ENCODE measurements at regions not wholly inside any gene's neighbourhood (a gene's known extent, or its start where the extent isn't known, plus 50 kb on each side); places are given as distances from the start of the nearest gene placed in this dataset.
"Not testable (repeated sequence)": the region's sequence is repeated elsewhere in the genome, so short reads cannot be mapped to it uniquely, and the experiment has no call there.

- no peak for DNase-seq
Measured at GRCh38 chr7:1344981-1345701, 112.5 kb downstream of the UNCX start.

DNA sequence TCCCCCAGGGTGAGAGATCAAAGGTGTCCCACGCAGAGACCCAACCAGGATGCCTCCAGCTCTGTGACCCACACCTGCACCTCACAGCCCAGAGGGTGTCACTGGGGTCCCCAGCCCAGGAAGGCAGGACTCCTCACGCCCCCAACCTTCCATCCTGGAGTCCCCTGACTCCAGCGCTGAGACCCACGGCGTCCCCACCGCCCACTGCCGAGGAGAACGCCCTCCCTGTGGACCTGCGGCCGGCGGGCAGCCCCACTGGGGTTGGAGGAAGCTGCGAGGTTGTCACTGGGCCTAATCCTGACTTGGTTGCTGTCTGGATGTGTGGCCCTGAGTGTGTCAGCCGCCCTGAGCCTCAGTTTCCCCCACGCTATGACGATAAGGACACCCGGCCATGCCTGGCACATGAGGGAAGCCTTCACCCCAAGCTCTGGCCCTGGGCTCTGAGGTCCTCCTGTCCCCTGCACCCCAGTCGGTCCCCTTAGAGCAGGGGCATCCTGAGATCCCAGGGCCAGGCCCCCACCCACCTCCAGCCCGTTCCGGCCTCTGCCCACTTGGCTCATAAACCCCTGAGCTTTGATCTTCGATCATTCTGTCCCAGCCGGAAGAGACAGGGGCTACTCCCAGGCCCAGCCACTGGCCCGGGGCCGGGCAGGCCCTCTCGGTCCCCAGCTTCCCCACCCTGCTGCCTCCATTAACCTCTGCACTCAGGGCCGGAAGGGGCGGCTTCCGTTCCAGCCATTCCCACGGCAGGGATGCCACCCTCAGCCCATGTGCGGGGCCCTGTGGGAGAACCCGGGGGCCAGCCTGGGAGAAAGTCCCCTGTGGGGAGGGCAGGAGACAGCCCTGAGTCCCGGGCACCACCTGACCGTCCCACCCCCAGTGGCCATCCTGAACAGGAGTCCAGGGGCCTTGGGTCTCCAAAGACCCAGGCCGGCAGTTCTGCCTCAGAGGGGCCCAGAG, 113.2 kb downstream of the MICALL2 start:
- no peak for DNase-seq

DNA sequence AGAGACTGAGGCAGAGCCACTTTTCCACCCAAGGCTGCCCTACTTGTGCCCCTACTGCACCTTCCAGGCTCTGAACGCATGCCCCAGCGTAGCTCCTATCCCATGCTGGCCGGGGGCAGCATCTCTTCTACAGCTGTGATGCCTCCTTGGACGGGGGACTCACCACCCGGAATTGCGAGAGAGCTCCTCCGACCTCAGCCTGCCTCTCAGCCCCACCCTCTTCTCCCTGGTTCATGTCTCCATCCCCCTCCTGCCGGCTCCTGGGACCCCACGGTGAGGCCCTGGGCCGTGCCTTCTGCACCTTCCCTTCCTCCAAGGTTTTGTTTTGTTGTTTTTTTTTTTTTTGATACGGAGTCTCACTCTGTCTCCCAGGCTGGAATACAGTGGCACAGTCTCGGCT, 112.4 kb downstream of the MICALL2 start:
- DNase-seq, result no peak

DNA sequence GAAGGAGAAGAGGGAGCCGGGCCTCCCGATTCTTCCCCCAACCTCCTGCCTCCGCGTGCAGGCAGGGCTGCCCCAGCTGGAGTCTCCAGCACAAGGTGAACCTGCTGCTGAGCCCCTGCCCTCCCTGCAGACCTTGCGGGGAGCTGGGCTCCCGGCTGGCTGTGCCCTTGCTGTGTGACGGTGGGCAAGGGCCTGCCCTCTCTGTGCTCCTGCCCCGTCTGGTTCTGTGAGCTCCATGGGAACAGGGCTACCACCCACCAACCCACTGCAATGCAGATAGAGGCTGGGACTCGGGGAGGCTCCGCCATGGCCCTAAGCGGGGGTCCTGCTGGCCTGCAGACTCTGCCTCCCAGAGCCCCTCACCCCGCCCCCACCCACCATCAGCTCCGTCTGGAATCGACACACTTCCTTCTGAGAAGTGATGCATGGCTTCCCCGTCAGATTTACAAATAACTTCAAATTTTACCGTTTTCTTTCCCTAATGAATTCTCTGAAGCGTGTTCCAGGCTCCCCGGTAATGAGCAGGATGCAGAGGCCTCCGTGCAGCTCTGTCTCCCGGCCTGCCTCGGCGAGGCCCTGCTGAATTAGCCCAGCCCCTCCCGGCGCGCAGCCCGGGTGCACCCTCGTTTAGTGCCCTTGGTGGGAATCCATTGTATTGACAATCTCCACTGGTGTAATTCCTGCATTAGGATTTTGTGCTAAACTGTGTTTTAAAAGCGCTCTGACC, 111.0 kb downstream of the MICALL2 start:
- DNase-seq, result no peak

DNA sequence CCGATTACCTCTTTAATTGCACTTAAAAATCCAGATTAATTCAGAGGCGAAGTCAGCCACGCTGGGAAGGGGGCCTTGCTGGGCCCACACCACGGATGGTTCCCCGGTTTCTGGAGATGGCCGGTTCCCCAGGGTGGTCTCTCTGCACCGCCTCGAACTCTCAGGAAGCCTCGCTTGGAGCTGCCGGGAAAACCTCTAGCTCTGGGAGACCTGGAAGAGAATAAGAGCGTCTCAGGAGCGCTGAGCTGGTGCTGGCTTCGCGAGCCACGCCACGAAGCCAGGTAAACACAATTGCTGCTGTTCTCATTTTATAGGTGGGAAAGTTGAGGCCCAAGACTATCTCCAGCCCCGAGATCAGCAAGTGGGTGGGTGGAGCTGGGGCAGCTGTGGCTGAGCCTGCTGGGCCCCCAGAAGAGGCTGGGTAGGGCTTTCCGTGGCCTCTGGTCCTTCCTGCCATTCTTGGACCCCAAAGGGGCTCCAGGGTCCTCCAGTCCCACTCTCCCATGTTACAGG, 110.4 kb downstream of the MICALL2 start:
- DNase-seq, result no peak

DNA sequence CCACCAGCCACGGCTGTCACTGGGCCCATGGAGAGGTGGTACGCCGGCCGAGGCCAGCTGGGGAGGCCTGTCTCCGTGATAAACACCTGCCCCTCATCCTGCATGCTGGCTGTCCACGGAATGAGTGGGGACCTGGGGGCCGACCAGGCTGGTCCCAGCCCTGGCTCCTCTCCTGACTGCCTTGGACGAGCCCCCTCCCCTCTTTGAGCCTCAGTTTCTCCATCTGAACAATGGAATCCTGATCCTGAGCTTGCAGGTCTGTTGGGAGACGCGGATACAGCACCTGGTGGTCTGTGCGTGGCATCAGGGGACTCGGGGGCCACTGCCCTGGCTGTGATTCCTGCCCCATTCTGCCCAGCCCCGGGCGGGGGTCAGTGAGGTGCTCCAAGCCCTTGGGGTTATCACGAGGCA, 109.9 kb downstream of the MICALL2 start:
- DNase-seq, result no peak

- no peak for DNase-seq
Measured at GRCh38 chr7:1351881-1352625, 107.2 kb downstream of the MICALL2 start.

GRCh38 chr7:1352656-1353271, 106.5 kb downstream of the MICALL2 start:
- DNase-seq, result no peak

- no peak for DNase-seq
Measured at GRCh38 chr7:1354661-1355567, 104.4 kb downstream of the MICALL2 start.

DNA sequence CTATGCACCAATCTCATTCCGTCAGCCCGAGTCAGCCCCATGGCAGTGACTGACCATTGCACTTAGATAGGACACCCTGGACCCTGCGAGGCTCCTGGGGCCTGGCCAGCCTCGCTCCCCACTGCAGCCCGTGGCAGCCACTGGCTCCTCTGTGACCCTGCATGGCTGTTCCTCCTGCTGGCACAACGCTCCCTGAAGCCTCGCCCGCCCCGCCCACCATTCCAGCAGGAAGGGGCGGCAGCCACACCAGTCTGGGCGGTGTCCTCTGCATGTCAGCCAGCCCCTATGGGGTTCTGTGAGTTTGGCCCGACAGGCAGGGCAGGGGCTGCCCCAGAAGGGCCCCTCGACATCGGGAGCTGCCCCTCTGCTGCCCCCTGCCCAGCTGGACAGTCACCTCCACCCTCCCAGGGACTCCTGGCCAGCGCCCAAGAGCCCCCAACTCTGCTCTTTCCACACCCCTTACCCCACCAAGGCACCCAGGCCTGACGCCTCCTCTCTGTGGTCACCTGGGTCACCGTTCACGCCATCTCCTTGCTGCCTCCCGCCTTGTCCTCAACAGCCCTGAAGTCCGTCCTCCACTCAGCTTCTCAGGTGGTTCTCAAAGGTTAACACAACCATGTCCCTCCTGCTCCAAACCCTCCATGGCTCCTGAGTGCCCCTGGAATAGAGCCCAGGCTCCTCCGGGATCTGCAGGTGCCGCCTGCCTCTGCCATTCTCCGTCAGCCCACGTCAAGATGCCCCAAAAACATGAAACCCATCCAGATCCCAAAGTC, 103.5 kb downstream of the MICALL2 start:
- DNase-seq, result no peak

- not testable (repeated sequence) for DNase-seq
Measured at GRCh38 chr7:1356853-1357252, 102.4 kb downstream of the MICALL2 start.

DNA sequence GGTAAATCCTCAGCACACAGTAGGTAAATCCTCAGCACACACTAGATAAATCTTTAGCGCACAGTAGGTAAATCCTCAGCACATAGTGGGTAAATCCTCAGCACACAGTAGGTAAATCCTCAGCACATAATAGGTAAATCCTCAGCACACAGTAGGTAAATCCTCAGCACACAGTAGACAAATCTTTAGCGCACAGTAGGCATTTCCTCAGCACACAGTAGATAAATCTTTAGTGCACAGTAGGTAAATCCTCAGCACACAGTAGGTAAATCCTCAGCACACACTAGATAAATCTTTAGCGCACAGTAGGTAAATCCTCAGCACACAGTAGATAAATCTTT, 102.0 kb downstream of the MICALL2 start:
- DNase-seq, result not testable (repeated sequence)

DNA sequence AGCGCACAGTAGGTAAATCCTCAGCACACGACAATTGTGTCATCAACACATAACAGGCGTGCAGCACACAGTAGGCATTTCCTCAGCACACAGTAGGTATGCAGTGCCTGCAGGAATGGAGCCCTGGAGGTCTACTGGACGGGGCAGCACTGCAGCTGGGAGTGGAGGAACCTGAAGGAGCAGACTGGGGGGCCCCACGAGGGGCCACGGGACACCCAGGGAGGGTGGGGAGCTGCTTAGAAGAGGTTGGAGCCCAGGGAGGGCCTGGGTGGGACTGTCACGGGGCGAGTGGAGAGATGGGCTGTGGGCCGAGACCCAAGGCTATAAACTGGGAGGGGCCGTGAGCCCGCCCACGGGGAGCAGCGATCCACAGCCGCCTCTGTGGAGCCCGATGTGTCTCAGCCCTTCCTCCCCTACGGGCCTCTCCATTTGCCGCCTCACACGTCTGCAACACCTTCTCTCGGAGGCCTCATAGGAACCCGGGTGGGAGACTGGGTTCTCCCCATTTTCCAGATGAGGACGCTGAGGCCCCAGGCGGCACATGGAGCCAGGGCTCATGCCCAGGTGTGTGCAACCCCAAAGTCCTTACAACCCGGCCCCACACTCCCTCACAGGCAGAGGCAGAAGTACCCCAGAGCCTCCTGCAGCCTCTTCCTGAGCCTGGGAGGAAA, 101.5 kb downstream of the MICALL2 start:
- DNase-seq, result no peak

DNA sequence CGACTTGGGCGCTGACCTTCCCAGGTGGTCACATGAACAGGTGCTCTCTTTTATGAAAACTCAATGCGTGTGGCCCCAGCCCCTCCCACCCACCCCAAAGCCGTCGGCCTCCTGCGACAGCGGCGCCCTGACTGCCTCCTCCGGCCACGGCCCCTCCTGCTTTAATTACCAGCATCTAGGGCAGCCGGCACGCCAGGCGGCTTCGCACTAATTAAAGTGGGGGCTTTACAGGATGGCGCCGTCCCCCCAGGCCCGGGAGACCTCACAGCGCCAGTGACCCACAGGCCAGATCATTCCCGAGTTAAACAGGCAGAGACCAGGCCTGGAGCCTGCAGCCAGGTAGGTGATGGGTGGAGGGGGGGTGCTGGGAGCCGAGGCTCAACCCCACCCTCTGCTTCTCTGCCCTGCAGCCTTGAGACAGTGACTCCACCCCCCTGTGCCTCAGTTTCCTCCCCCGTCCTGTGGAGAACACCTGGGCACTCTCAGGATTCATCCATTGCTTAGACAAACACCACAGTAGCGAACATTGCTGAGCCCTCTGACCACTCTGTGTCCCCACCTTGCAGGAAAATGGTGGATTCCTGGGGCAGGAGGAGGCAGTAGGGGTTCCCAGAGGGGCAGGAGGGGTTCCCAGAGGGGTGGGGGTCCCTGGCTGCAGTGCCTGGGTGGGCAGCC, 100.8 kb downstream of the MICALL2 start:
- DNase-seq, result no peak

GRCh38 chr7:1359051-1359400, 100.2 kb downstream of the MICALL2 start:
- no peak for DNase-seq

DNA sequence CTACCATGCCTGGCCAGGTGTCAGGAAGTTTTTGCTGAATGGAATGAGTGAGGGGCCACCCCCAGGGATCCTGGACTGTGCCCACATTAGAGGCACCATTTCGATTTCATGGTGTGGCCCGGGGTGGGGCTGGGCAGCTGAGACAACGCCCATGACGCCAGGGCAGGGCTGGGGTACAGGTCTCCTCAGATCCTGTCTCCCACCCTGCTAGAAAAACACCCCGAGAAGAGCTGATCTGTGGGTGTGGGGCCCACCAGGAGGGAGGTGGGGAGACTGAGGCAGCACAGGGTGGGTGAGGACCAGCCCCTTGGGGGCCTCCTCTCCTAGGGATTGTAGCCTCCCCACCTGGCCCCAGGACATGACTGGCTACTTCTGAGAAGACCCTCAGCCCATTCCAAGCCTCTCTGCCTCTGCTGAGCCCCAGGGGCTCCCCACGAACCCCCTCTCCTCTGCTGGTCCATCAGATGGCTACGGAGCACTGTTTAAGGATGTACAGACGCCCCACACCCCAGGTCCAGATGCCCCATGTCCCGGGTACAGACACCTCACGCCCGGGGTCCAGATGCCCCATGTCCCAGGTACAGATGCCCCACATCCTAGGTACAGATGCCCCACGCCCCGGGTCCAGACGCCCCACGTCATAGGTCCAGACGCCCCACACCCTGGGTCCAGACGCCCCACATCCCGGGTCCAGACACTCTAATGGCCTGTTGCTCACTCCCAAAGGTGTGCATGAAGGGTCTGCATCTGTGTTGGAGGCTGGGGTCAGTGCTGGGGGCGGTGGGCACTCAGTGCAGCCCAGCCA, 99.4 kb downstream of the MICALL2 start:
- no peak for DNase-seq

GRCh38 chr7:1360521-1360971, 98.7 kb downstream of the MICALL2 start:
- DNase-seq, result no peak

Measured in activated CD8-positive, alpha-beta memory T cell treated with anti-CD3 and anti-CD28 coated beads for 24 hours (primary cell).